Lower lobe of right lung (tissue), 2 donors: ENCODE measurements at regions not wholly inside any gene's neighbourhood (a gene's known extent, or its start where the extent isn't known, plus 50 kb on each side); places are given as distances from the start of the nearest gene placed in this dataset.

Experiments used
- ATAC-seq, 2 donors: fragments of 200-7000 bp; cut with Tn5 transposase; one replicate each; pipeline ENCODE4 v1.9.1; 2020 to 2022; ENCODE audit warnings: mild to moderate bottlenecking in 2 of 2, moderate library complexity in 2 of 2
- DNase-seq: peaks from one replicate; pipeline ENCODE4 v3.0.0-alpha.2; 2020
- H3K27ac ChIP-seq: fragments of 200-600 bp; one replicate; pipeline ENCODE4 v1.8.0; 2022
- H3K27me3 ChIP-seq: fragments of 200-600 bp; one replicate; pipeline ENCODE4 v1.8.0; 2022; ENCODE audit warnings: low read depth
- H3K36me3 ChIP-seq: fragments of 200-600 bp; one replicate; pipeline ENCODE4 v1.8.0; 2022; ENCODE audit warnings: mild to moderate bottlenecking
- H3K4me1 ChIP-seq: fragments of 200-600 bp; one replicate; pipeline ENCODE4 v1.8.0; 2022
- H3K4me3 ChIP-seq: fragments of 200-600 bp; one replicate; pipeline ENCODE4 v1.8.0; 2022; ENCODE audit warnings: mild to moderate bottlenecking
- H3K9me3 ChIP-seq: fragments of 200-600 bp; one replicate; pipeline ENCODE4 v1.8.0; 2022
- CTCF ChIP-seq: fragments of 200-600 bp; IDR thresholded peaks from one replicate; pipeline ENCODE4 v1.8.0; 2022; ENCODE audit warnings: antibody characterized with exemption, mild to moderate bottlenecking
- intact Hi-C: fragments of 100-400 bp; cut with DNase I; formaldehyde crosslinking; loops from one replicate; pipeline ENCODE4 v1.11.0; 2022
- donor health status: DM: no; HTN: yes; CAD: no; lungs with severe emphysema.

GRCh38 chr3:64289622-64290021 is 64.4 kb upstream of the PRICKLE2 start:
- no peaks in the 10 kb centered on the region for H3K9me3 ChIP-seq
- no peaks in the 10 kb centered on the region for H3K36me3 ChIP-seq
- H3K4me1 ChIP-seq = peaks cover 14% of the 10 kb centered on the region
- H3K4me3 ChIP-seq = no peak overlapping the region
- DNase-seq (no peak), ATAC-seq (no peak)
- no peaks in the 10 kb centered on the region for H3K27me3 ChIP-seq
- H3K27ac ChIP-seq = no peak overlapping the region
- intact Hi-C loops = no loop called here
- no peak for TF ChIP-seq CTCF

DNA sequence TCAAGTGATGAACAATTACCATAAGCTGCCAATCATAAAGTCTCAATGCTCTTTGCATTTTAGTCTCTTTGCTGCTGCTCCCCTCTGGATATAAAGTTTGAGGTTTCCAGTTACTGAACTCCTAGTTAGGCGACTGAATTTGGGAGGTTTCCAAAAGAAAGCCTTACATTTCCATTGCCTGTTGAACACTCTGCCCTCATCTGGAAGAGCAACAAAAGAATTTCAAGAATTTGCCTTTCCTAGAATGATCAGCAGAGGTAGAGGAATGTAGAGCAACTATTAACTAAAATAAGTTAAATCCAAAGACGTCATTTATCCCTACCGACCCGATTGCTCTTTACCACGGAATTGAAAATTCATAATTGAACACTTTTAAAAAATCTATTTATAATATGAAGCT is 53.4 kb upstream of the PRICKLE2 start:
- no peak overlapping the region for H3K4me3 ChIP-seq
- H3K36me3 ChIP-seq = no peaks in the 10 kb centered on the region
- H3K4me1 ChIP-seq = no peaks in the 10 kb centered on the region
- H3K27me3 ChIP-seq = no peaks in the 10 kb centered on the region
- H3K9me3 ChIP-seq = no peaks in the 10 kb centered on the region
- TF ChIP-seq CTCF = no peak
- H3K27ac ChIP-seq = no peak overlapping the region
- intact Hi-C loops = no loop called here
- no peak for DNase-seq
- no peak for ATAC-seq

- no peaks in the 10 kb centered on the region for H3K4me1 ChIP-seq
- H3K36me3 ChIP-seq = no peaks in the 10 kb centered on the region
- ATAC-seq (no peak), DNase-seq (no peak)
- no peak overlapping the region for H3K27ac ChIP-seq
- no peak overlapping the region for H3K4me3 ChIP-seq
- H3K9me3 ChIP-seq = no peaks in the 10 kb centered on the region
- no peak for TF ChIP-seq CTCF
- no peaks in the 10 kb centered on the region for H3K27me3 ChIP-seq
- intact Hi-C loops = no loop called here
Measured at GRCh38 chr3:64276131-64276530, 50.9 kb upstream of the PRICKLE2 start.
